Activated CD4-positive, alpha-beta T cell treated with anti-CD3 and anti-CD28 coated beads, Interleukin-2, amount 10 ng/mL, durations not matched to agents 7 days and 5 days (primary cell): ENCODE measurements at regions not wholly inside any gene's neighbourhood (a gene's known extent, or its start where the extent isn't known, plus 50 kb on each side); places are given as distances from the start of the nearest gene placed in this dataset.

Experiments used
- CTCF ChIA-PET: fragments of 350-600 bp; sonication (Branson Sonifier 250); formaldehyde crosslinking; loops from one replicate; lab custom pipeline; 2021; ENCODE audit warnings: antibody characterized with exemption; lab: Charles Lee
- POLR2A ChIA-PET: fragments of 350-600 bp; sonication (Branson Sonifier 250); formaldehyde crosslinking; loops from one replicate; lab custom pipeline; 2021; ENCODE audit warnings: antibody characterized with exemption; lab: Charles Lee
- DNase-seq: peaks from one replicate; pipeline ENCODE4 v3.0.0-alpha.2; 2020
- H3K27ac Mint-ChIP-seq: one replicate; pipeline ENCODE4 v1.8.0; 2021; ENCODE audit warnings: mild to moderate bottlenecking, moderate library complexity, mixed read lengths
- H3K27me3 Mint-ChIP-seq: one replicate; pipeline ENCODE4 v1.8.0; 2021; ENCODE audit warnings: mixed read lengths
- H3K36me3 Mint-ChIP-seq: one replicate; pipeline ENCODE4 v1.8.0; 2021; ENCODE audit warnings: low read depth, mixed read lengths
- H3K4me1 Mint-ChIP-seq: one replicate; pipeline ENCODE4 v1.8.0; 2021; ENCODE audit warnings: mixed read lengths
- H3K4me3 Mint-ChIP-seq: one replicate; pipeline ENCODE4 v1.8.0; 2021; ENCODE audit warnings: mild to moderate bottlenecking, moderate library complexity, mixed read lengths
- H3K9me3 Mint-ChIP-seq: one replicate; pipeline ENCODE4 v1.8.0; 2021; ENCODE audit warnings: mixed read lengths

GRCh38 chrX:19172741-19173140 lies 50.5 kb upstream of the ADGRG2 start:
- H3K4me3 Mint-ChIP-seq: no peak overlapping the region
- no peaks in the 10 kb centered on the region for H3K36me3 Mint-ChIP-seq
- no peaks in the 10 kb centered on the region for H3K27me3 Mint-ChIP-seq
- ChIA-PET POLR2A (no interaction called here), CTCF (no interaction called here)
- no peak for DNase-seq
- no peaks in the 10 kb centered on the region for H3K9me3 Mint-ChIP-seq
- peaks cover 2% of the 10 kb centered on the region for H3K4me1 Mint-ChIP-seq
- H3K27ac Mint-ChIP-seq: no peak overlapping the region

DNA sequence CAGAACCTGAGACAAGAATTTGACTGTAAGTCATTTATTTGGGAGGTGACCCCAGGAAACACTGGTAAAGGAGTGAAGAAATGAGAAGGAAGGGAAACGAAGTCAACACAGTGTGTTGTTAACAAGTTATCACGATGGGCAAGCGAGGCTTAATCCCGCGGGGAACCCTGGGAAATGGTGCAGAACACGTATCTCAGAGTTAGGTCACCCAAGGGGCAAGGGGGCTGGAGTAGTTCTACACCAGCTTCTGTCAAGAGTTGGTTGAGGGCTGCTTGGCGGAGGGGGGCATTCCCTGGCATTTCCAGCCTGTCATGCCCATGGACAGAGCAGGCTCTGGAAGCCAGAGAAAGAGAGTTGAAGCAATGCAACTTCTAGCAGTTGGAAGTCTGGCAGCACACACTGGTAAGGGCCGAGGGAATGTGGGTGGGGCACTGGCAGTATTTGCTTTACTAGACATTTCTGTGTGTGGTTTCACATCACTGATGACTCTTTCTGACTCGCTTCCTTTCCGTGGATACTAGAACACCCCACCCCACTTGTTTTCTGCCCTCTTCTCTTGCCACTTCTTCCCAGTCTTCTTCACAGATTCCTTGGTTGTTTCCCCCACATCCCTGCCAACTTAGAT lies 52.2 kb upstream of the ADGRG2 start:
- Mint-ChIP-seq H3K9me3 (no peaks in the 10 kb centered on the region), H3K36me3 (no peaks in the 10 kb centered on the region), H3K27me3 (no peaks in the 10 kb centered on the region), H3K27ac (no peak overlapping the region), H3K4me3 (no peak overlapping the region), H3K4me1 (peaks cover 2% of the 10 kb centered on the region)
- POLR2A ChIA-PET: no interaction called here
- DNase-seq: no peak
- CTCF ChIA-PET: no interaction called here

- peaks cover 2% of the 10 kb centered on the region for H3K4me1 Mint-ChIP-seq
- H3K27ac Mint-ChIP-seq: no peak overlapping the region
- DNase-seq: no peak
- H3K9me3 Mint-ChIP-seq: no peaks in the 10 kb centered on the region
- H3K36me3 Mint-ChIP-seq: no peaks in the 10 kb centered on the region
- ChIA-PET CTCF (no interaction called here), POLR2A (no interaction called here)
- H3K27me3 Mint-ChIP-seq: no peaks in the 10 kb centered on the region
- no peak overlapping the region for H3K4me3 Mint-ChIP-seq
Measured at GRCh38 chrX:19176901-19177630, 54.8 kb upstream of the ADGRG2 start.

DNA sequence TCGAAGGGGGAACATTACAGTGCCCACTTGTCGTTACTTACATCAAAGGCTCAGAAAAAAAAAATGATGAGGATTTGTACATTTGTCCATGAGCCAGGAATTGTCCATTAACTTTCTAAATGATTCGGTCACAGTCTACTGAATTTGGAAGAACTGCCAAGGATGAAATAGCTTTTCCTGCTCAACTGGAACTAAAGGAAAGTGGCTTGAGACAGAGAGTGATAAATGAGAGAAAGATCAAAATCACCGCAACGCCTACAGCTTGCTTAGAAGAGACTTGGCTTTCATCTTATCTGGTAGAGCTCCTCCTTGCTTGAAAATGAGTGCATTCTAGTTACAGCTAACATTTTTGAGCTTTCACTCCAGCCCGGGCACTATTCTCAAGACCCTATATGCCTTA lies 55.5 kb upstream of the ADGRG2 start:
- Mint-ChIP-seq H3K27me3 (no peaks in the 10 kb centered on the region), H3K27ac (no peak overlapping the region), H3K4me1 (peaks cover 2% of the 10 kb centered on the region), H3K9me3 (no peaks in the 10 kb centered on the region), H3K4me3 (no peak overlapping the region), H3K36me3 (no peaks in the 10 kb centered on the region)
- POLR2A ChIA-PET: no interaction called here
- CTCF ChIA-PET: interaction anchor here (0.5 to 0.6 kb wide), 2 partner anchors 22 to 73 kb away, joined by 3 to 4 read pairs; no protein-coding TSS in a partner anchor
- DNase-seq: no peak

- no peaks in the 10 kb centered on the region for H3K9me3 Mint-ChIP-seq
- H3K4me3 Mint-ChIP-seq: no peak overlapping the region
- no peaks in the 10 kb centered on the region for H3K27me3 Mint-ChIP-seq
Measured at GRCh38 chrX:19178402-19178801, 56.1 kb upstream of the ADGRG2 start.

DNA sequence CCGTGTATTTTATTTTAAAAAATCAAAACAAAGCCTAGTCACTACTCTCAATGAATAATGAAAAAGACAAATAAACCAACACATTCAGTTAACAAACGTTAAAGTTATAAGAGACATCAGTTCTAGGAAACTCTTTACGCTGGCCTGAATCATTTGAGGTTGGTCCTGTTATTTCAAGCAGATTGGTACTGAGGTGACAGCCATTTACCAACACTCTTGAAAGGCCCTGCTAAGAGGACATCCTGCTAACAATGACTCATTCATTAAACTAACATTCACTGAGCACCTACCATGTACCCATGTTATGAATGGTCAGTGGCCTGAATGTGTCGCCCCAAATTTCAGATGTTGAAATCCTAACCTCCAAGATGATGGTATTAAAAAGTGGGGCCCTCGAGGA lies 57.1 kb upstream of the ADGRG2 start:
- no peak for DNase-seq
- Mint-ChIP-seq H3K4me3 (no peak overlapping the region), H3K27ac (no peak overlapping the region), H3K9me3 (no peaks in the 10 kb centered on the region), H3K36me3 (no peaks in the 10 kb centered on the region), H3K27me3 (no peaks in the 10 kb centered on the region), H3K4me1 (peaks cover 2% of the 10 kb centered on the region)
- CTCF ChIA-PET: no interaction called here
- POLR2A ChIA-PET: no interaction called here

More at GRCh38 chrX:19178402-19178801, 56.1 kb upstream of the ADGRG2 start:
- no peak for DNase-seq
- H3K4me1 Mint-ChIP-seq: peaks cover 2% of the 10 kb centered on the region
- no peaks in the 10 kb centered on the region for H3K36me3 Mint-ChIP-seq
- H3K27ac Mint-ChIP-seq: no peak overlapping the region
- POLR2A ChIA-PET: no interaction called here
- CTCF ChIA-PET: no interaction called here

GRCh38 chrX:19181345-19181744 lies 59.1 kb upstream of the ADGRG2 start:
- ChIA-PET POLR2A (no interaction called here), CTCF (no interaction called here)
- no peak overlapping the region for H3K27ac Mint-ChIP-seq
- H3K36me3 Mint-ChIP-seq: no peaks in the 10 kb centered on the region
- no peak overlapping the region for H3K4me3 Mint-ChIP-seq
- no peaks in the 10 kb centered on the region for H3K4me1 Mint-ChIP-seq
- peaks cover 2% of the 10 kb centered on the region for H3K27me3 Mint-ChIP-seq
- H3K9me3 Mint-ChIP-seq: no peaks in the 10 kb centered on the region
- no peak for DNase-seq

DNA sequence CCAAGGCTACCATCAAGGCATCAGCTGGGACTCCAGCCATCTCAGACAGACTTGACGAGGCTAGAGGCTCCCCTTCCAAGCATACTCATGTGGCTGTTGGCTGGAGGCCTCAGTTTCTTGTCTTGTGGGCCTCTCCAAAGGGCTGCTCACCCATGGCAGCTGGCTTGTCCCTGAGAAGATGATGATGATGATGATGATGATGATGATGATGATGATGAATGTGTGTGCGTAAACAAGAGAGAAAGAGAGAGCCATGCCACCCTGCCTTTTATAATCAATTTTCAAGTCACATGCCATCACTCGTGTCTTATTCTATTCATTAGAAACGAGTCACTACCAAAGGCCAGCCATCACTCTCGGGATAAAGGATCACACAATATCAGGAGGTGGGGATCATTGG lies 60.5 kb upstream of the ADGRG2 start:
- CTCF ChIA-PET: no interaction called here
- Mint-ChIP-seq H3K4me1 (no peaks in the 10 kb centered on the region), H3K4me3 (no peak overlapping the region), H3K36me3 (no peaks in the 10 kb centered on the region), H3K27me3 (peaks cover 2% of the 10 kb centered on the region), H3K9me3 (no peaks in the 10 kb centered on the region), H3K27ac (no peak overlapping the region)
- no peak for DNase-seq
- POLR2A ChIA-PET: no interaction called here

DNA sequence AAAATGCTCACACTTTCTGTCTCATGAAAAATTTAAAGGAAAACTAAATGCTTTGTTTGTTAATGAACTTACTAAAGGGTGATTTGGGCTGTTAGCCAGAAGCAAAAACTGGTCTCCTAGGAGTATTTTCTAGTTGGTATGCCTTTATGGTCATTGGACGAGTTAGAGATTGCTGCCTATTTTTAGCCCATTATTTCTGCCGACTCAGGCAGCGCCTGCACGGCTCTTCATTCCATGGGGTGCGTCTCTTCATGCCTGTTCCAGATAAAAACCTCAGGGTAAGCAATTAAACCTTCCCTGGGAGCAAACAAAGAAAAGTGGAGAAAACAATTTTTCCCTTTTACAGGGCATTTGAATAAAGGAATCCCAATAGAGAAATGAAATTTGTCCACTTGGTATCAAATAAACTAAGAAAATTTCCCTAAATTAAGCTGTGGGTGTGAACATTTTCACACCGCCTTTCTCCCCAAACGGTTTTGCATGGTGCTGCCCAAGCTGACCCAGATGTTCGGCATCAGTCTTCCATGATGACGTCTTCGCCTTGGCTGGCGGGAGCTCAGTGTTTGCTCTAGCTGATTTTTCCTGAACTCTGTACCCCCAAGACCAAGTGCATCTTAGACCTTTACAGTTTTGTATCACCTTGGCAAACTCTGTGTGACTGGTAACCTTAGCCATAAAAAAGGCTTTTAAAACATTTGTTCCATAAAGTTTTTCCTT lies 61.7 kb upstream of the ADGRG2 start:
- Mint-ChIP-seq H3K4me3 (no peak overlapping the region), H3K4me1 (no peaks in the 10 kb centered on the region), H3K9me3 (no peaks in the 10 kb centered on the region), H3K27me3 (peaks cover 2% of the 10 kb centered on the region), H3K27ac (no peak overlapping the region), H3K36me3 (no peaks in the 10 kb centered on the region)
- CTCF ChIA-PET: no interaction called here
- POLR2A ChIA-PET: no interaction called here
- DNase-seq: no peak

DNA sequence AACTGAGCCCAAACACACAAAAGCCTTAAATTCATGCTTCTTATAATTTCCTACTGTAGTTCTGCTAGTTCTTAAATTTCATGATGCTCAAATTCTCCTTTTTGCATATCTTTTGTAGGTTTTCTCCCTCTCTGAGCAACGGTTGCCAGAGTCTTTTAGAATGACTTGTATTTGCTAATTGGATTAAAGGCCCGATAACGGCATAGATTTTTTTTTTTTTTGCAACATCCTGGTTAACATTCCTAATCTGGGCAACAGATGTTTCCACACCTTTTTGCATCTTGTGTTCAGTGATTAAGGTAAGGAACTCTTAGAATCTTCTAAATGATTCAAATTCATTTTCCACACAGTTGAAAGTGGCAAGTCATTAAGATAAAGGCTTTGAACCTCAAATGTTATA lies 66.3 kb upstream of the ADGRG2 start:
- Mint-ChIP-seq H3K36me3 (no peaks in the 10 kb centered on the region), H3K9me3 (peaks cover 3% of the 10 kb centered on the region), H3K27ac (no peak overlapping the region), H3K4me1 (no peaks in the 10 kb centered on the region), H3K27me3 (peaks cover 2% of the 10 kb centered on the region), H3K4me3 (no peak overlapping the region)
- POLR2A ChIA-PET: no interaction called here
- no peak for DNase-seq
- CTCF ChIA-PET: no interaction called here

GRCh38 chrX:19190902-19191301 lies 68.6 kb upstream of the ADGRG2 start:
- Mint-ChIP-seq H3K4me3 (no peak overlapping the region), H3K9me3 (peaks cover 3% of the 10 kb centered on the region)

GRCh38 chrX:19193565-19193964 lies 71.3 kb upstream of the ADGRG2 start:
- POLR2A ChIA-PET: no interaction called here
- no peak for DNase-seq
- Mint-ChIP-seq H3K4me1 (peaks cover 2% of the 10 kb centered on the region), H3K27ac (no peak overlapping the region), H3K9me3 (peaks cover 3% of the 10 kb centered on the region), H3K36me3 (no peaks in the 10 kb centered on the region), H3K4me3 (no peak overlapping the region), H3K27me3 (no peaks in the 10 kb centered on the region)
- CTCF ChIA-PET: no interaction called here

More at GRCh38 chrX:19190902-19191301, 68.6 kb upstream of the ADGRG2 start:
- DNase-seq: no peak
- CTCF ChIA-PET: no interaction called here
- no peaks in the 10 kb centered on the region for H3K36me3 Mint-ChIP-seq
- no peaks in the 10 kb centered on the region for H3K27me3 Mint-ChIP-seq
- no peak overlapping the region for H3K27ac Mint-ChIP-seq
- H3K4me1 Mint-ChIP-seq: peaks cover 1% of the 10 kb centered on the region
- POLR2A ChIA-PET: no interaction called here
